Kidney (tissue), 13 donors: ENCODE measurements at regions not wholly inside any gene's neighbourhood (a gene's known extent, or its start where the extent isn't known, plus 50 kb on each side); places are given as distances from the start of the nearest gene placed in this dataset.

ENCODE experiments used
- DNase-seq, 5 donors: peaks; one replicate each; pipeline ENCODE4 v3.0.0-alpha.2; 2013 to 2020
- FAIRE-seq: peaks from 2 replicates; lab custom pipeline; 2012; peaks lifted over from hg19 to GRCh38; lab: Jason Lieb, UNC
- H3K27ac ChIP-seq, 2 donors: one replicate each; pipeline ENCODE4 v1.7.0; 2013; ENCODE audit warnings: low read depth in 2 of 2, low read length in 2 of 2, inconsistent platforms in 1 of 2
- H3K27me3 ChIP-seq: one replicate; pipeline ENCODE4 v1.7.1; 2013; ENCODE audit warnings: low read length, inconsistent platforms; ENCODE audit not compliant: control insufficient read depth, insufficient read depth
- H3K36me3 ChIP-seq, 3 donors: one replicate each; pipeline versions ENCODE4 v1.7.0 to v1.7.1; 2013; ENCODE audit warnings: low read length in 3 of 3, control low read depth in 1 of 3, inconsistent platforms in 1 of 3; ENCODE audit not compliant: insufficient read depth in 3 of 3, control insufficient read depth in 2 of 3
- H3K4me1 ChIP-seq, 3 donors: one replicate each; pipeline versions ENCODE4 v1.7.0 to v1.7.1; 2013; ENCODE audit warnings: low read length in 3 of 3, inconsistent platforms in 1 of 3, low read depth in 1 of 3; ENCODE audit not compliant: control insufficient read depth in 2 of 3, insufficient read depth in 2 of 3
- H3K4me3 ChIP-seq, 3 donors: one replicate each; pipeline versions ENCODE4 v1.7.0 to v1.8.1; 2013; ENCODE audit warnings: low read length in 3 of 3, control low read depth in 1 of 3, inconsistent platforms in 1 of 3
- H3K9ac ChIP-seq, 3 donors: one replicate each; pipeline versions ENCODE4 v1.7.0 to v1.7.1; 2013; ENCODE audit warnings: low read length in 3 of 3, control low read depth in 1 of 3, inconsistent platforms in 1 of 3
- H3K9me3 ChIP-seq, 3 donors: one replicate each; pipeline versions ENCODE4 v1.7.0 to v1.7.1; 2013; ENCODE audit warnings: low read length in 3 of 3, control low read depth in 1 of 3, inconsistent platforms in 1 of 3; ENCODE audit not compliant: control insufficient read depth in 2 of 3, insufficient read depth in 1 of 3
- intact Hi-C: fragments of 100-400 bp; cut with DNase I; formaldehyde crosslinking; loops from one replicate; pipeline ENCODE4 v1.11.1; 2022
- TF ChIP-seq, protein P1 (sequence below): IDR thresholded peaks from 3 replicates; pipeline ENCODE4 v1.5.1; 2012; ENCODE audit warnings: mild to moderate bottlenecking, moderate library complexity, borderline replicate concordance; ENCODE audit not compliant: insufficient read depth; ENCODE audit errors: extremely low read depth
- donor health status: control.
- donor health status: control.
- donor health status: control.
- donor health status: control.
- donor health status: control.
- donor health status: DM: yes; HTN: yes; CAD: no.
- donor health status: Normal renal cell carcinoma (clear cell type).

DNA sequence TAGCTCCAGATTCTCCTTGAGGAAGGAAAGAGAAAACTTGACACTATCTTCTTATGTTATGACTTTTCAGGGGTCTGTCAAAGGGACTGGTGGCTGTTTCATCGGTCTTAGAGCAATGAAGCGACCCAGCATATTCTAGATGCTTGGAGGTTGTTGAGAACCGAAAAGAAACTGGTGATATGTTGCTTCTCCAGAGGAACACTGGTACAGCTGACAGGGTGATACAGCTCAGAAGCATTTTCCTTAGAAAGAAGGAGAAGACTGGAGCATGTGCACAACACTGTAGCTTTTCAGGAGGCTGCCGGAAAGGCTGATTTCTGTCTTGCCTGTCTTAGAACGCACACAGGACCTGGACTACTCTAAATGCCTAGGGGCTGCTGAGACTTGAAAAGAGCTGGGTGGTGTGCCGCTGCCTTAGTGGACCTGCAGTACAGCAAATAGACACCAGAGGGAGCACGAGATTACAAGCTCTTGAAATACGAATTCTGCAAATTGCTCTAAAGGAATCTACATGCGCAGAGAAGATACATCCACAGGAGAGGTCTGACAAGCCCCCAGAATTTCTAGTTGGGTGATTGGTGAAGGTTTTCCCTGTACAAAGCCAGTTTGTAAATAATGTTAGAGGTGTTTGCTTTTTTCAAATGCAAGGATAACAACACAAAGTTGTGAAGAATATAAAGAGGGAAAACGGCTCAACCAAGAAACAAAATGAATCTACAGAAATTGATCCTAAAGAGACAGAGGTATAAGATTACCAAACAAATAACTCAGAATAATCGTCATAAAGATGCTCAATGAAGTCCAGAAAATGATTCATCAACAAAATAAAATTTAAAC lies 223.1 kb upstream of the DMD start:
- Histone ChIP-seq H3K4me3 (no peak overlapping the region), H3K9me3 (no peaks in the 10 kb centered on the region), H3K9ac (no peak overlapping the region), H3K36me3 (no peaks in the 10 kb centered on the region), H3K27me3 (no peaks in the 10 kb centered on the region), H3K27ac (no peak overlapping the region), H3K4me1 (no peaks in the 10 kb centered on the region)
- intact Hi-C loops, result no loop called here
- TF ChIP-seq, protein P1, sequence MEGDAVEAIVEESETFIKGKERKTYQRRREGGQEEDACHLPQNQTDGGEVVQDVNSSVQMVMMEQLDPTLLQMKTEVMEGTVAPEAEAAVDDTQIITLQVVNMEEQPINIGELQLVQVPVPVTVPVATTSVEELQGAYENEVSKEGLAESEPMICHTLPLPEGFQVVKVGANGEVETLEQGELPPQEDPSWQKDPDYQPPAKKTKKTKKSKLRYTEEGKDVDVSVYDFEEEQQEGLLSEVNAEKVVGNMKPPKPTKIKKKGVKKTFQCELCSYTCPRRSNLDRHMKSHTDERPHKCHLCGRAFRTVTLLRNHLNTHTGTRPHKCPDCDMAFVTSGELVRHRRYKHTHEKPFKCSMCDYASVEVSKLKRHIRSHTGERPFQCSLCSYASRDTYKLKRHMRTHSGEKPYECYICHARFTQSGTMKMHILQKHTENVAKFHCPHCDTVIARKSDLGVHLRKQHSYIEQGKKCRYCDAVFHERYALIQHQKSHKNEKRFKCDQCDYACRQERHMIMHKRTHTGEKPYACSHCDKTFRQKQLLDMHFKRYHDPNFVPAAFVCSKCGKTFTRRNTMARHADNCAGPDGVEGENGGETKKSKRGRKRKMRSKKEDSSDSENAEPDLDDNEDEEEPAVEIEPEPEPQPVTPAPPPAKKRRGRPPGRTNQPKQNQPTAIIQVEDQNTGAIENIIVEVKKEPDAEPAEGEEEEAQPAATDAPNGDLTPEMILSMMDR, result peak; percentile 65
- DNase-seq (peak in 4 of 5 donors; percentile 46 to 75 (median 70)), FAIRE-seq (peak; percentile 95)

DNA sequence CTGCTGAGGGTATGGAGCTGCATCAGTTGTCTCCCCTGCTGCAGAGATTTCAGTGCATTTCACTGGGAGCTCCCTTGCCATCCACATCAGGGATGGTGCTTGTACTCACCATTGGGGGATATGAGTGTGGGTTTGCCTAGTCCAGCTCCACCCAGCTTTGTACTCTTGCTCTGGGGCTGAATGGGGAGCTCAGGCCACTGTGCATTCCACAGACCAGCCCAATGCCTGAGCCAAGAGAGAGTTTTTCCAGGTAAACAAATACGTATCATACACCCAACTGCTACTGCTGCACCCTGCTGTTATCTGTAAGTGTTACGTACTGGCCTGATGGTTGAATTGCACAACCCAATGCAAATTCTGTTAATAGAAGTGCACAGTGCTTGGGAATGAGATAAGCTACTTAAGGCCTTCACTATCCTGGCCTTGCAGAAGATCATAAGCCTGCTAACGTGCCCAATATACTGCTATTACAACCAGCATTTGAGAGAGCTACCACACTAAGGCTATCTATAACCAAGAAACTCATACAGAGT lies 205.0 kb upstream of the DMD start:
- H3K27me3 ChIP-seq, result no peaks in the 10 kb centered on the region
- DNase-seq, result no peak
- TF ChIP-seq, protein P1, result no peak
- FAIRE-seq, result no peak
- intact Hi-C loops, result no loop called here
- H3K27ac ChIP-seq, result no peak overlapping the region
- no peak overlapping the region for H3K4me3 ChIP-seq
- no peaks in the 10 kb centered on the region for H3K9me3 ChIP-seq
- H3K4me1 ChIP-seq, result no peaks in the 10 kb centered on the region
- H3K9ac ChIP-seq, result no peak overlapping the region
- no peaks in the 10 kb centered on the region for H3K36me3 ChIP-seq

DNA sequence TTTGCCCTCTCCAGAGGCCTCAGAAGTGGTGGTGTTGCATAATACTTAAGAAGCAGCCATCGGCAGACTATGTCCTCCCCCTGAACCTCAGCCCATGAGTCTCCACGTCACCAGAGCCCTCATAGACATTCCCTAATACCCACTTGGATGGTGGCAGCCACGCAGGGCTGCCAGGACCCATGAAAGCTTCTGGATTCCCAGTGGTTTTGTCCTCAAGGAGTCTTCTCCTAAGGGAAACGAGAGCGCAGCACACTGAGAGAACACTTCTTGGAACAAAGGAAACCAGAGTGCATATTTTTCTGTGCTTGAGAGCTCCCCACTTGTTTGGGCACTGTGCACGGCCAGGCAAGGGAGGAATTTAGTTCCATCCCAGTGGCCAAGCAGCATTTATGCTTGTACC lies 204.1 kb upstream of the DMD start:
- Histone ChIP-seq H3K4me1 (no peaks in the 10 kb centered on the region), H3K9ac (no peak overlapping the region), H3K4me3 (no peak overlapping the region), H3K9me3 (no peaks in the 10 kb centered on the region), H3K27me3 (no peaks in the 10 kb centered on the region), H3K36me3 (no peaks in the 10 kb centered on the region), H3K27ac (no peak overlapping the region)
- intact Hi-C loops, result no loop called here
- DNase-seq (peak in 1 of 5 donors; percentile 0), FAIRE-seq (no peak)
- TF ChIP-seq, protein P1, result no peak
